Myocyte (in vitro differentiated cells): ENCODE measurements at regions not wholly inside any gene's neighbourhood (a gene's known extent, or its start where the extent isn't known, plus 50 kb on each side); places are given as distances from the start of the nearest gene placed in this dataset.
A peak's percentile ranks its signal among the peaks of the same experiment; 100 is the strongest.

Experiments used
- DNase-seq: peaks from one replicate; pipeline ENCODE4 v3.0.0-alpha.2; 2012; ENCODE audit warnings: low read depth

DNA sequence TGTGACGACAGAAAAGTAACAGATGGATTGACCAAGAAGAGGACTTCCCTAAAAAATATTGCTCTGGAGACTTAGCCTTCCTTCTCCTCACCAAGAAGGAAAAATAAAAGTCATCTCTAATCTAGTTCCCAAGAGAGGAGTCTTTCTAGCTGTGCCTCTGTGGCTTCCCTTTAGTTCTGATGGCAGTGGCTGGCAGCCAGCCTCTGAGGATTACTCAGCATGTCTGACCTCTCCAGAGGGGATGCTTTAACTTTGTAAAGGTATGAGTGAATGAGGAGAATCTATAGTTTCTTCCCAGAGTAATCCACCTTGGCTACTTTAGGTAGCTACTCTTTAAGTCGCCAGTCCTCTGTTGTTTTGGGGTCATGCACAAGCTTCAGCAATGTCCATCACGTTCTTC, 163.9 kb upstream of the KIT start:
- DNase-seq: no peak

DNA sequence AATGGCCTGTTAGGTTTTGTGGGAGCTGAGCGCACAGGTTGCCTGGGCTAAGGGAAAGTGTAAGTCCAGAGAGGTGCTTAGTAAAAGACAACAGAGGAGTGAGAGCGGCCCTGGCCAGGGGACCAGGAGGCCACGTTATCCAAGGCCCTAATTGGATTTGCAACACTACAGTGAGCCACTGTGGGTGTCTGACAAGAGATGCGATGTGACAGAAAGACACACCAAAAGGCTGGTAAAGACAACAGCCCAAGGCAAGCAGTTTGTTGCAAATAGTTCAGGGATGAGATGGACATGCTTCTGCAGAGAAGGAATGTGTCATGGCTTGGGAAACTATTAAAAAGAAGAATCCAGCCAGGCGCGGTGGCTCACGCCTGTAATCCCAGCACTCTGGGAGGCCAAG, 162.7 kb upstream of the KIT start:
- DNase-seq: no peak

DNA sequence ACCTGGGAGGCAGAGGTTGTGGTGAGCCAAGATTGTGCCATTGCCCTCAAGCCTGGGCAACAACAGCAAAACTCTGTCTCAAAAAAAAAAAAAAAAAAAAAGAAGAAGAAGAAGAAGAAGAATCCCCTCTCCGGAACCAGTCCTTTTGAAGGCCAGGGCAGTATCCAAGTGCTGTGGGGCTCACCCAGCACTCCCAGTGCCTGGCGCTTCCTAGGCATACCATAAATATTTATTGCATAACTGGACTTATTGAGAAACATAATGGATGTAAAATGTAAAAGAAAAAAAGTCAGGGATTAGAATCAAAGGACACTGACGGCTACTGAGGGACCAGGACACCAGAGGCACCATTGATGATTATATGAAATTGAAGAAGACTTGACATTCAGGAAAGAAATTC, 162.1 kb upstream of the KIT start:
- DNase-seq: no peak

DNA sequence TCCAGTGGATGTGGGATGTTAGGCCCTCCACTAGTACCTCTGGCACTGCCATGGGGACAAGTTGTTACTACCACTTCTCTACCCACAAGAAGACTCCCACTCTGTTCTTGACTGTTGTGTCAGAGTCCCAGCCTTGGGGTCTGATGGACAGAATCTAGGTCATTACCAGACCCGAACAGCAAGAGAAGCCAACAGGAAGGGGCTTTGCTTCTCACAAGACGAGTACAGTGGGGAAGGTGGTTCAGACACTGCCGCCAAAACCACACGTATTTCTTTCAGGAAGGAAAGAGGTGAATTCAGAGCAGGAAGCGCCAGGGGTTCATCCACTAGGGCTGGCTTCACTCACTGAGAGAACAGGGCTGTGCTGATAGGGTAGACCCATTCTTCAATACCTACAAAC, 161.3 kb upstream of the KIT start:
- DNase-seq: no peak

DNA sequence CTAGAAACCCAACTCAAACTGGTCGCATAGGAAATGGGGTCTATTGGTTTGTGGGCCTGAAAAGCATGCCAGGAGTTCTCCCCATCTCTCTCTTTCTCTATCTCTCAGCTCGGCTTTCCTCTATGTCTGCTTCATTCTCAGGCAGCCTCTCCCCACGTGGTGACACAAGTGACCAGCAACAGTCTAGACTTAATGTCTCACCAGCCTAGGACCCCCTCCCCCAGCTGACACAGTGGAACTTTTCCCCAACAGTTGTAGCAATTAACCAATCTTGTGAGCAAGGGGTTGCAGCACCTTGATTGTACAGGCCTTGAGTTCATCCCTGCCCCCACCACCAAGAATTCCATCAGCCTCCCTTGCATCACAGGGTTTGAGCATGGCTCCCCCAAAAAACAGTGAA, 159.8 kb upstream of the KIT start:
- DNase-seq: no peak

DNA sequence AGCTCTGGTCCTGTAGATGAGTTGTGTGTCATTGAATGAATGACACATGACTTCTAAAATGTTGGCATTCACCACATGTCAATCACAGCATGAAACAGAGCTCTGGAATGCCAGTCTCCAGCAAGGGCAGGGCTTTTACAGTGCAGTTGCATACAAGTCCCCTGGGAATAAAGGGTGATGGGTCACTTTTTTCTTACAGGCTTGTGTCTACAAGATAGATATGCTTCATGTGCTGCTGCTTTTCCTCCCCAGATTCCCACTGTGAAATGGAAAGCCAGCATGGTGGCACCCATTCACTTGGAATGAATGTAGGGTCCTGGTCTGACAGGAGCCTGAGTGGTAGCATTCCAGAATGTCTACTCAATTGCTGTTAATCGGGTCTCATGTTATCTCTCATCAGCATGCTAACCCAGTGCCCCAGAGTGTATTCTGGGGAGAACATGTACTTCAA, 159.1 kb upstream of the KIT start:
- DNase-seq: peak; percentile 89

DNA sequence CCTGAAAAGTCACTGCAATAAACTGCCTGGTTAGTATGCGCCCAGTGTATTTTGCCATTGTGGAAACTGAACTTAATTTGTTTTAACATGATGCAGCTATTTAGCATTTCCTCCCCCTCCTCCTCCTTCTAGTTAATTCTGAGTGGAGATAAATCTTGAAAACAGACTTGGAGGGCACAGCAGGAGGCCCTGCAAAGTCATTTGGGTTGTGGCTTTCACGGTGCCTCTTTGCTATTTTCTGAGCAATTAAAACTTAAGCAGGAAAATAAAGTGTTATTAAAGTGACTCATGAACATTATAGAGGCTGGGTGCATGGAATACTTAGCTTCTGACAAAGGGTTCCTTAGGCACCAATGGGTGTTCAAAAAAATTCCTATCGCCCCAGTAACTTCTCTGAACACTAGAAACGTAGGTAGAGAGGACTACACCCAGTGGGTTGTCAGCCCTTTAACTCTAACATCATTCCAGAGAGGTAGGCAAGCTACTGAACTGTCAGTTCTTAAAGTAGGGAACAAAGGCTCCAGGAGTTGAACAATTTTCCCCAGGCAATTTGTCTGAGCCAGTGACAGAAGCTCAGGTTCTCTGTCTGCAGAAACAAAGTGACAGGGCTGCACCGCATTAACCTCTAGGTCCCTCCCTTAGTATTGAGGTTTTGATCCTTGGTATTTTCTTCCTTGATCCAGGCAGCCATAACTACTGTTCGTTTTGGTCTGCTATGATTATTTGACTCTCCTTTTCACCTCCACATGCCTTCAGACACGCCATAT, 158.3 kb upstream of the KIT start:
- DNase-seq: no peak

DNA sequence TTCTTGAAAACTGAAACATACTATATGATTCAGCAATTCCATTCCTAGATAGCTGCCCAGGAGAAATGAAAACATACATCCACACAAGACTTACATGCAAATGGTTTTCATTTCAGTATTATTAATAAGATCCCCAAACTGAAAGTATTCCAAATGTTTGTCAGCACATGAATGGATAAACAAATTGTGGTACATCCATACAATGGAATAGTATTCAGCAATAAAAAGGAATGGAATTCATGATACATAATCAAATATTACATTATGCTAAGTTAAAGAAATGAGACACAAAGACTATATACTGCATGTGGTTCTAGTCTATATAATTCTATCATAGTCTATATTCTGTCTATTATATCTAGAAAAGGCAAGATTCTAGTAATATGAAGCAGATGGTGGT, 152.4 kb upstream of the KIT start:
- DNase-seq: no peak

DNA sequence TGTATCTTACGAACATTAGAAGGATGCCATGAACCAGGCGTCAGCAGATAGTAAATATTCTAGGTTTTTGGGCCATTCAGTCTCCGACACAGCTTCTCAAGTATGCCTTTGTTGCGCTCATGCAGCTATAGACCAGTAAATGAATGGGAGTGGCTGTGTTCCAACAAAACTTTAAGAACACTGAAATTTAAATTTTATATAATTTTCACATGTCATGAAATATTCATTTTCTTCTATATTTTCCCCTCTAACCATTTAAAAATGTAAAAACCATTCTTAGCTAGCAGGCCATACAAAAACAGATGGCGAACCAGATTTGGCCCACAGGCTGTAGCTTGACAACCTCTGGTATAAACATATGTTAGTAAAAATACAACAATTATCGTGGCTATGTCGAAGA, 151.8 kb upstream of the KIT start:
- no peak for DNase-seq

DNA sequence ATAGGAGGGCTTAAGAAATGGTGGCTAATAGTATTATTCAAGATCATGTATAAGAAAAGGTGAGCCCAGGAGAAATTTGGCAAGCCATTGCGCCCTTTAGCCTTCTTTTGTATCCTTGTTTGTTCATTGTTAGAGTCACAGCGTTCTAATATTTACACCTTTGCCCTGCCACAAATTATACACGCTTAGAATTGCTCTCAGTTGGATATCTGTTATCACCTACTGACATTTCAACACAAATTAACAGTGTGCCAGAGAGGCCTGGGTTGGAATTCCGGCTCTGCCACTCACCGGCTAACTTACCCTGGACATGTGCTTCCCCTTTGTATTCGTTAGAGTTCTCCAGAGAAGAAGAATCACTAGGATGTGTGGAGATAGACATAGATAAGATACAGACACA, 148.7 kb upstream of the KIT start:
- no peak for DNase-seq

DNA sequence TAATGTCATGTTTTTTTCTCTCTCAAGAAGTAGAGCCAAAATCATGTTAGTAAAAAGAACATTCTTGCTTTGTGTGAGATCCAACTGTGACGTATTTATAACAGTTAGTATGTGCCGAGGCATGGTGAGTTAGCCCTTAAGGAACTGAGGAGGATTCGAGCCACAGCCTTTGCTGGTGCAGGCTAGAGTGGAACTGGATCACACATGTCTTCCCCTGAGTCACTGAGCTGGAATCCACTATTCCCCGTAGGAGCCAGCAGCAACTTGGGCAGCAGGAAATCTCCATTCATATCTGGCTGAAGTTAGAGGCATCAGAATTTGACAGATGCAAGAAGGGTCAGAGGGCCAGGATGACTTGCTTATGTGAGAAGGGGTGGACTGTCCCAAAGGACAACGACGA, 144.6 kb upstream of the KIT start:
- DNase-seq: peak; percentile 81

DNA sequence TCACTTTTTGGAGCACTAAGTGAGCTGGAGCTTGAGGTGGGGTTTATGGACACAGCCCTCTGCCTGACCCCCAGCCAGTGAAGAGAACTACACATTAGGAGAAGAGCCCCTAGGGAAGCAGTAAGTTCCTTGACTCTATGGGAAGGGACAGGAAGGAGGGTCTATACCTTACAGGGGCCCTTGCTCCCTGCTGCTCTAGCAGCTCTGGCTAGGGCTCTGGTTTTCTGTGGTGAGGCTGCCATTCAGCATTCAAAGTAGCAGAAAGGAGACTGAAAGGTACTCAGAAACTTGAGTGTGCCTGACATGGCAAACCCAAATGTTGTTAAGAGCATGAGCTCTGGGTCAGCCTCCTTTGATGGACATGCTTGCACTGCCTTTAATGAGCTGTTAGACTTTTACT, 144.0 kb upstream of the KIT start:
- DNase-seq: no peak

DNA sequence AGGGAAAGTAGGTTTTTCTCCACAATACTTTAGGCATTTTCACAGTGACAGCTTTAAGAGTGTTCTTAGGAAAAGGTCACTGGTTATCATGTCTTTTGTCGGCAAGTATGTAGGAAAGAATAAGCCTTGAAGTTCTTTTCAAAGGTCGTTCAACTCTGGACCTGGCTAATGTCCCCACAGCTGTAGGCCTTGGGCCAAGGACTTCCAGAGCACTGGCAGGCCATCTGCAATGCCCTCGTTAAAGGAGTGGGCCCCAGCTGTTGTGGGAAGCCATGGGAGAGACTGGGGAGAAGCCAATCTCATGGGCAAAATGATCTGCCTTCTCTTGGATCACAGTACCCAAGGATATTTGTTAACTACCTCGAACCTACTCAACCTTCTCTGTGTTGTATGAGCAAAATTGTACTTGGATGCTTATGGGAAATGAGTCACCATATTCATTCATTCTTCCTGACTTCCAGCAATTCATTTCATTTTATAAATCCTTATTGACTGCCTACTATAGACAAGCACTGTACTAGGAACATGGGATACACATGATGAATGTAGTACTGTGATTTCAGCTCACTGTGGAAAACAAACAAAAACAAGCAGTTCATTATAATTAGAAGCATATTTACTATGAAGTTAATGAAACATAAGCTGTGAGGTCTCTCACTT, 141.1 kb upstream of the KIT start:
- peak; percentile 74 for DNase-seq

DNA sequence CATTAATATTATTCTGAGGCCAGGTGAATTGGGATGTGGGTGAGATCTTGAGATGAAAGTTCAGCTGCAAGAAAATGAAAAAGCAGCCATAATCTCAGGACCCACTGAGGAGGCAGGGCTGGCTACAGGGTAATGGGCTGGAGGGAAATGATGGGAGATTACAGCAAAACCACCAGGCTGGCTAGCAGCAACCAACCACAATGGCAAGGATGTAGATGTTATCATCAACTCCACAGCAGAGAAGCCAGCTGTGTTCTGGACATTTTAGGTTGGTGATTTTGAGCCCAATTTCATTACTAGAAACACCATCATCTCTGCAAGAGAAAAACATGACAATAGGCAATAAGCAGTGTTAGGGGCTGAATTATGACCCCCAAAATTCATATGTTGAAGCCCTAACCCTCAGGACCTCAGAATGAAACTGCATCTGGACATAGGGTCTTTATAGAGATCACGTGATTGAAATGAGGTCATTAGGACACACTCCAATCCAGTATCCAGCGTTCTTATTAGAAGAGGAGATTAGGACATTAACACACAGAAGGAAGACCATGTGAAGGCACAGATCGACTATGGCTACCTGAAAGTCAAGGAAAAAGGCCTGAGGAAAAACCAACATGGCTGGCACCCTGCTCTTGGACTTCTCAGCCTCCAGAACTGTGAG, 139.8 kb upstream of the KIT start:
- no peak for DNase-seq

DNA sequence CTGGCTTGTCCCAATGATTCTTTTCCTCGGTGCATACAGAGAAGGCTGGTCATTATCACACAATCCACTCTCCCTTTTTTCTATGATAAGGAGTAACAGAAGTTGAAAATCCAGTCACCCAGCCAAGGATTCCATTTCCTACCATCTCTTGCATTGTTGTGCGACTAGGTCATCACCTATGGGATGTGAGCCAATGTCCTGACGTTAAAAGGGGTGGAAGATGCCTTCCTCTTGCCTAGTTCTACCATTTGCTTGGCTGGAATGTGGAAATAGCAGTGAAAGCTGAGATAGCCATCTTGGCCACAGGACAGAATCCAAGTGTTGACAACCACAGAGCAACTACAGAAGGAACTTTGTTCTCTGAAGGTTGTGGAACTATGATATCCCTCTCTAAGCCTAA, 132.2 kb upstream of the KIT start:
- DNase-seq: peak; percentile 47

DNA sequence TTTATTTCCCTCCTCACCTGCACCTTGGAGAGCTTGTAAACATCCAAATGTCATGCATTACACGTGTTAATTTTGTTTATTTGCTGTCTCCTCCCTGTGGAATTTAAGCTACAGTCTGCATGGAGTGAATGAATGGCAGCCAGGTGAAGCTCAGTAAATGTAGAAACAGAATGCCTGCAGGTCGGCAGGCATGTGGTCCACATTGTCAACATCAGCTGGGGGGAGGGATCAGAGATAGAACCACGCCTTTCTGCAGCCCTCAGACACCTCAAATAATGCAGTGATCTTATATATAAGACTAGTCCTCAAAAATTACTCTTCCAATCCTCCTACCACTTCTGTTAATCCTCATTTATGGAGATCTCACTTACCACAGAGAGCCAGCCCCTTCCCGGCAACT, 131.2 kb upstream of the KIT start:
- no peak for DNase-seq

DNA sequence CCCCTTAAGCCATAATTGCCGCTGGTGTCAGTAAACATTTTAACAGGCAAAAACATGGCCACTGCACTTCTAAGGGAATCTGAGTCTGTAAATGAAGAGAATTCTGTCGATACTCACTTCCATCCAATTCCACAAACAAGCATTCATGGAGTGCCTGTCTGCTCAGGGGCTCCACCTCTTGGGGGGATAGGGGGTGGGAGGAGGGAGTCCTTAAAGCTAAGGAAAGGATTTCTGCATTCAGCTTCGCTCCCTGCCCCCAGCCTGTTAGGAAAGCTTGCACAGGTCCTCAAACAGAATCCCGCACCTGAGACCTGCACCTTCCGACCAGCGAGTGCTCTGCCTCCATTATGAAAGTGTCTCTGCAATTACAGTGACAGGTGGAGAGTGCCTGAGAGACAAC, 130.2 kb upstream of the KIT start:
- DNase-seq: no peak

DNA sequence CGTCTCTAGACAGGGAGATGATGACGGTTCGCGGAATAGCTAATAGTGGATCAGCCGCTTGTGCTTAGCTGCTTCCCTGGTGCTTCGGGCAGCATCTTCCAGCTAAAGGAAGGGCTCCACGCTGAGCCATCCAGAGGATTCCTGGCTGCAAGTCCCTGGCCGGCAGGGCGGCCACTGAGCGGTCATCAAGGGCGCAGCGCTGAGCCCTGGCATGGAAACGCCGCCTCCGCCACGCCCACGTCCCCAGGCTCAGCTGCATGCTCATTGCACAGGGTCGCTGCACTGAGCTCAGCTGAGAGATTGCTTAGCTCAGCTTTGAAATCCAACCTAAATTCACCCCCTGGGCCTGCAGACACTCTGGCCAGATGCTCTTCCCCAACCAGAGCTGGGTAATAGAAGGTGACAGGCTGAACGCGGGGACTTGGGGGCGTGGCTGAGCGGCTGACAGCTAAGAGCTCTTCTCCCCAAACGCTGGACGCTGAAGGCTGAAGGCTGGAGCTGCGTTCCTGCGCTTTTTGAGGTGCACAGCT, 118.2 kb upstream of the KIT start:
- DNase-seq: peak; percentile 71

DNA sequence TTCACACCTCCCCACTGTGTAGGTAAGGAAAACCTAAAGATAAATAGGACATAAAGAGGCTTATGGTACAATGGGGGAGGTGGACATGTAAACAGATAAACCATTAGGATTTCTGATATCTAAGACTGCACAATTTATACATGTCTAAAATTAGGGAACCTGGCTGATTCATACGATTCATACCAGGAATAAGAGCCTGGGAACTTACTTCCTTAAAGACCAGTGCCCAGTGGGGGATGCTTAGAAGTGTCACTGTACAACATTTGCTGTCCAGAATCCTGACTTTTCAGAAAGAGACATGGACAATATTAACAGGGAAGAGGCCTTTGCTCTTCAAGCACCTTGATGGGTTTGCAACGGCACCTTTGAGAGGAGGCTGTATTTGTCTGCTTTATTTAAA, 116.8 kb upstream of the KIT start:
- DNase-seq: no peak

DNA sequence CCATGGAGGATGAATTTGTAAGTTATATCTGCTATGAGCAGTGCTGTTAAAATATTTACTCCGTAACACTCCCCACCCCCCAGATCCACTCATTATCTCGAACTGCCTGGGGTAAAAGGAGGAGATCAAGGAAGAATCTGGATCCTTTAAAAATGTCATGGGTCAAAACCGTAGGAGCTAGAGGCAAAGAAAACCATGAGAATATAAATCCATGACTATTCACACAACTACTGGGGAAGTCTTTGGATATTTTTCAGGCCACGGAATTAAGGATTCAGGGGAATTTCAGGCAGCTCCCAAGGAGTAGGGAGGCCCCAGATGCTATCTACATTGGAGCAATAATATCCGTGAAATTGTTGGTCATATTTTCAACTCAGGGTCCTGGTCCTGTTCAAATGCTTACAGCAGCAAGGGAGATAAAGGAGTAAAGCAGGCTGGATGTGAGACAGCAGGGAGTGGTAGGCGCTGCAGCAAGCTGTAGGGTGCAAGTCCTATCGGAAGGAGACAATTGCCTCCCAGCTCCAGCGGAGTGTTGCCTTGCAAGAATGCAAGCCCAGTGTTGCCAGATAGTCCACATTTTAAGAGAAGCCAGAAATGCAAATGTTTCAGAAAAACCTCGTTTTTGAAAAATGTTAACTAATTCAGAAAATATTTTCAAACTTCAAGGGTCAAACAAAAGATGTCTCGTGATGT, 116.2 kb upstream of the KIT start:
- DNase-seq: no peak

DNA sequence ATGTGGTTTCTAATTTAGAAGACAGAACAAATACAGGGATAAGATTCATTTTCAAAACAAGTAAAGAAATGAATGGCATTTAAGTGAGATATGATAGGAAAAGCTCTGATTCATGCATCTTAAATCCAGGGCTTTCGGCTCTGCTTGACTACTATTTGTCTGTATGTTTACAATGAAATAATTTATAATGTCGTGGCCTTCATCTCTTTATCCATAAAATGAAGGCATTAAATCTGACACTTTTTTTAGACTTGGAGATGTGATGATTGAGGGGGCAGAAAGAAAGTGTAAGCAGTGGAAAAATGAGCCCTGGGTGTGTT, 115.7 kb upstream of the KIT start:
- DNase-seq: no peak

DNA sequence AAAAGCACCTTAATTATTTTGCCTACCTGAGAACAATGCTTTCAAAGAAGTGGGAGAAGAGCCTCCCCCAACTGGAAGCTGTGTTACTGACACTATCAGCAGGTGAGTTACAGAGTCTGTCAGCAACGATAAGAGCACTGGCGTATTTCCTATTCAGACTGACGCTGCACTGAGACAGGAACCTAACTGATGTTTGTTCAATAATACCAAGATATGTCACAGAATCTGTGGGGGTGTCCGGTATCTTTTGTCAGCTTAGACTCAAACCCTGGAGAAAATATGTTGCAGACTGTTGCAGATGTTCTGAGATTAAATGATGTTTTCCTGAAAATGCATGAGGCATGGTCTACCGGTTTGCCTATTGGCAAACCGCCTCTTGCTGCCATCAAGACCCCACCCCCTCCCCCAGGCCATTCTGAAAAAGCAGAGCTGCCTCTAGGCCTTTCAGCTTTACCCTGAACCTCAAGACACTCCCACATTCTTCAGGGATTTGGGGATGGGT, 115.2 kb upstream of the KIT start:
- no peak for DNase-seq
